ENCODE measurements at regions not wholly inside any gene's neighbourhood (a gene's known extent, or its start where the extent isn't known, plus 50 kb on each side); places are given as distances from the start of the nearest gene placed in this dataset.

DNA sequence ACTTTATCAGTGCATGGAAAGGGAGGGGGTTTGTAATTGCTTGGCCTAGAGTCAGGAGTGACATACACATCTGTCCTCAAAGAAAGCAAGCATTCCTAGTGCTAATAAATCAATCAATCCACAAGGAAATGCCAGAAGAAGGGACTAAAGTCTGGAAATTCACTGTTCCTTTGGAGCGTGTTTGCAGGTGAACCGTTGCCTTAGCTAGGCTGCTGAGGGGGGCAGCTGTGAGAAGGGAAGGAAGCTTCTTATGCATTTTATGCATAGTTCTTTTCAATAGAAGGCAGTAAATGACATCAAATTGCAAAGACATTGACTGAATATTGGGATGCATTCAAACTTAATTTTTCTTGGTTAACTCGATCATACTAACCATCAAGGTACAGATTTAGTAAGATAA is 1092.5 kb upstream of the SEMA6A start:
- no peaks in the 10 kb centered on the region for H3K27me3 Mint-ChIP-seq
- no peak for DNase-seq
- H3K36me3 Mint-ChIP-seq (ENCODE audit: low read depth): no peaks in the 10 kb centered on the region
- H3K4me1 Mint-ChIP-seq: no peaks in the 10 kb centered on the region
- peaks cover 2% of the 10 kb centered on the region for H3K9me3 Mint-ChIP-seq
- no peak overlapping the region for H3K27ac Mint-ChIP-seq
- ATAC-seq (ENCODE audit: low read depth): no peak
- no peak overlapping the region for H3K4me3 Mint-ChIP-seq
- TF ChIP-seq, protein P1, sequence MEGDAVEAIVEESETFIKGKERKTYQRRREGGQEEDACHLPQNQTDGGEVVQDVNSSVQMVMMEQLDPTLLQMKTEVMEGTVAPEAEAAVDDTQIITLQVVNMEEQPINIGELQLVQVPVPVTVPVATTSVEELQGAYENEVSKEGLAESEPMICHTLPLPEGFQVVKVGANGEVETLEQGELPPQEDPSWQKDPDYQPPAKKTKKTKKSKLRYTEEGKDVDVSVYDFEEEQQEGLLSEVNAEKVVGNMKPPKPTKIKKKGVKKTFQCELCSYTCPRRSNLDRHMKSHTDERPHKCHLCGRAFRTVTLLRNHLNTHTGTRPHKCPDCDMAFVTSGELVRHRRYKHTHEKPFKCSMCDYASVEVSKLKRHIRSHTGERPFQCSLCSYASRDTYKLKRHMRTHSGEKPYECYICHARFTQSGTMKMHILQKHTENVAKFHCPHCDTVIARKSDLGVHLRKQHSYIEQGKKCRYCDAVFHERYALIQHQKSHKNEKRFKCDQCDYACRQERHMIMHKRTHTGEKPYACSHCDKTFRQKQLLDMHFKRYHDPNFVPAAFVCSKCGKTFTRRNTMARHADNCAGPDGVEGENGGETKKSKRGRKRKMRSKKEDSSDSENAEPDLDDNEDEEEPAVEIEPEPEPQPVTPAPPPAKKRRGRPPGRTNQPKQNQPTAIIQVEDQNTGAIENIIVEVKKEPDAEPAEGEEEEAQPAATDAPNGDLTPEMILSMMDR (IDR thresholded peaks at IDR 0.05): no peak
- intact Hi-C loops (cut with micrococcal nuclease): no loop called here
- ChIA-PET POLR2A (no interaction called here), CTCF (no interaction called here)

DNA sequence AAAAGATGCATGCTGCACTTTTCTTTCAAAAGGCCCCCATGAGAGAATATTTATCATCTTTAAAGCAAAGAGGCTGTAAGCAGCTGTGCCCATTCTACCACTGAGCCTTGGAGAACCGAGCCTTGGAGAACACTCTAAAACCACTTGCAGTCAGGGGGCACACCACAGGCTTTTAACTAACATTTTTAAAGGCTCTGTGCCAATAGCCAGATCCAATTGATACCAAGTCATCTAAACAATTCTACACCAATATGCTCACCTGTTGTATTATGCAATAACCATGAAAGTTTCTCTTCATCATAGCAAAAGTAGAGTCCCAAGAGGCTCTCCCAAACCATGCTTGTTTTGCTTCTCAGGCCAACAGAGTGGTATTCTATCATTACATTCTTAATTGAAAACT is 1090.5 kb upstream of the SEMA6A start:
- DNase-seq (no peak), ATAC-seq (ENCODE audit: low read depth) (no peak)
- TF ChIP-seq, protein P1 (IDR thresholded peaks at IDR 0.05): no peak
- Mint-ChIP-seq H3K9me3 (peaks cover 2% of the 10 kb centered on the region), H3K4me1 (no peaks in the 10 kb centered on the region), H3K4me3 (no peak overlapping the region), H3K27me3 (no peaks in the 10 kb centered on the region), H3K36me3 (ENCODE audit: low read depth) (no peaks in the 10 kb centered on the region), H3K27ac (no peak overlapping the region)
- intact Hi-C loops (cut with micrococcal nuclease): no loop called here
- CTCF ChIA-PET: interaction anchor here (0.6 kb wide), 1 partner anchor 134 kb away, joined by 4 read pairs; no protein-coding TSS in a partner anchor
- POLR2A ChIA-PET: no interaction called here

DNA sequence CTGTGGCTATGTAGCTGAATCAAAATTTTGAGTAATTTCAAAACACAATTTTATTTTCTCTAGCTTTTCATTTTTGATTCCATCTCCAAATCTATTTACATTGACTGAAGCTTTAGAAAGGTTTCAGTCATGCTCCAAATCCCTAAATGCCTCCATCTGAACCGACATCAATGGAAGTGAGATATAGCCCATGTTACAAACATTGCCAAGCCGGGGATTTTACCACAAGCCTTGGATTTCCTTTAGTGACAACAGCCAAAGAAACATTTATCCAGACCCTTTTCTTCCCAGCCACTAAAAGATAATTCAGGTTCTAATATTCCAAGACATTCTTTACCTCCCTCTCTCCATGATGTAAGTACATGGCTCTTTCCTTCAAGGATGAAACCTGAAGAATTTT is 1087.7 kb upstream of the SEMA6A start:
- no peak for DNase-seq
- Mint-ChIP-seq H3K9me3 (peaks cover 2% of the 10 kb centered on the region), H3K4me3 (no peak overlapping the region), H3K27me3 (no peaks in the 10 kb centered on the region), H3K36me3 (ENCODE audit: low read depth) (no peaks in the 10 kb centered on the region), H3K27ac (no peak overlapping the region), H3K4me1 (no peaks in the 10 kb centered on the region)
- intact Hi-C loops (cut with micrococcal nuclease): no loop called here
- POLR2A ChIA-PET: no interaction called here
- TF ChIP-seq, protein P1 (IDR thresholded peaks at IDR 0.05): no peak
- no peak for ATAC-seq (ENCODE audit: low read depth)
- CTCF ChIA-PET: no interaction called here

DNA sequence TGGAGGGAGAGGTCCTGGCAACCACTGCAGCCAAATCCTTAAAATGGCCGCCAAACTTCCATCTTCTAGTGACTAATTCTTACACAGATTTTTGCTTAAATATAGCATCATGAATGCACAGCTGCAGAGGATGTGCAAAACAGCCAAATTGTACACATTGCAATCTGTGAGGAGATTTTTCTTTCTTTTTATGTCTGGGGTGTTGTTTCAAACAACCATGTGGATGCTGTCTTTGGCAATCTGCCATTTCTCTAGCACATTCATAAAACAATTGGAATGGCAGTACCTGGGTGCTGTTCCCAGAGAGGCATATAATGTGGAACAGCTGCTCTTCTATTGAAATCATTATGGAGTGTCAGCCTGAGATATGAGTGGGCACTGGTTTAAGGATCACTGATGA is 1082.9 kb upstream of the SEMA6A start:
- no peaks in the 10 kb centered on the region for H3K36me3 Mint-ChIP-seq (ENCODE audit: low read depth)
- H3K4me1 Mint-ChIP-seq: no peaks in the 10 kb centered on the region
- no peaks in the 10 kb centered on the region for H3K9me3 Mint-ChIP-seq
- no peak for DNase-seq
- TF ChIP-seq, protein P1 (IDR thresholded peaks at IDR 0.05): no peak
- intact Hi-C loops (cut with micrococcal nuclease): no loop called here
- no peak overlapping the region for H3K27ac Mint-ChIP-seq
- no peak overlapping the region for H3K4me3 Mint-ChIP-seq
- no peaks in the 10 kb centered on the region for H3K27me3 Mint-ChIP-seq
- CTCF ChIA-PET: no interaction called here
- POLR2A ChIA-PET: no interaction called here
- no peak for ATAC-seq (ENCODE audit: low read depth)

DNA sequence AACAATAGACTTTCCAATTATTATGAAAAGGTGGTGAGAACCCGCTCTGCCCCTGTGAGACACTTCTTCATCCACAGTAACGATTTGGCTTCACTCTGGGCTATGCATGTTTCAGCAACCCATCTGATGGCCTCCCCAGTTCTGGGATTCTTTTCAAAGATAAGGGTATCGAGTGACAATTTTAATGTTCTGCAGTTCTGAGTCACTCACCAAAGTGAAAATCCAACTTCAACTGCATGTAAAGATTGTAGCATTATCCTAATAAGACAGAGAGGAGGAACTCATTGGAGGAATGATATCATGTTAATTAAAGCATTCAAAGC is 1078.3 kb upstream of the SEMA6A start:
- ATAC-seq (ENCODE audit: low read depth) (no peak), DNase-seq (no peak)
- Mint-ChIP-seq H3K27me3 (no peaks in the 10 kb centered on the region), H3K4me3 (no peak overlapping the region), H3K4me1 (no peaks in the 10 kb centered on the region), H3K9me3 (peaks cover 2% of the 10 kb centered on the region), H3K36me3 (ENCODE audit: low read depth) (no peaks in the 10 kb centered on the region), H3K27ac (no peak overlapping the region)
- TF ChIP-seq, protein P1 (IDR thresholded peaks at IDR 0.05): no peak
- CTCF ChIA-PET: no interaction called here
- POLR2A ChIA-PET: no interaction called here
- intact Hi-C loops (cut with micrococcal nuclease): no loop called here

Measured in activated B cell treated with CpG ODN at 0.5 μM for 24 hours (primary cell).